ENCODE measurements at regions not wholly inside any gene's neighbourhood (a gene's known extent, or its start where the extent isn't known, plus 50 kb on each side); places are given as distances from the start of the nearest gene placed in this dataset.

- TF ChIP-seq POLR2A (IDR thresholded peaks at IDR 0.05) (no peak), CTCF (IDR thresholded peaks at IDR 0.05) (no peak)
Observed at GRCh38 chr1:178574345-178574744, 61.4 kb downstream of the TEX35 start.

All from testis (tissue), 2 donors.